Astrocyte of the cerebellum (primary cell): ENCODE measurements at regions not wholly inside any gene's neighbourhood (a gene's known extent, or its start where the extent isn't known, plus 50 kb on each side); places are given as distances from the start of the nearest gene placed in this dataset.

Source experiments
- DNase-seq: peaks from one replicate; pipeline ENCODE4 v3.0.0-alpha.2; 2011; ENCODE audit warnings: low read depth
- H3K4me3 ChIP-seq: 2 replicates; pipeline ENCODE4 v1.5.1; 2011; ENCODE audit warnings: mild to moderate bottlenecking, low read depth, low read length, moderate library complexity
- CTCF ChIP-seq: IDR thresholded peaks from 2 replicates; pipeline ENCODE4 v1.5.1; 2012; ENCODE audit warnings: low read length, low read depth, moderate library complexity, mild to moderate bottlenecking; ENCODE audit errors: missing control alignments
- in situ Hi-C: cut with HindIII; loops from 2 replicates; pipeline ENCODE4 v1.10.0; 2017; ENCODE audit warnings: low sequenced_read_pairs

GRCh38 chr1:30807318-30808066 lies 49.9 kb upstream of the LAPTM5 start:
- in situ Hi-C loops: loop anchor here (25.0 kb wide), 1 partner anchor 355 kb away; no protein-coding TSS in a partner anchor
- DNase-seq: no peak
- no peak for TF ChIP-seq CTCF
- no peak overlapping the region for H3K4me3 ChIP-seq
